ENCODE measurements at regions not wholly inside any gene's neighbourhood (a gene's known extent, or its start where the extent isn't known, plus 50 kb on each side); places are given as distances from the start of the nearest gene placed in this dataset.

DNA sequence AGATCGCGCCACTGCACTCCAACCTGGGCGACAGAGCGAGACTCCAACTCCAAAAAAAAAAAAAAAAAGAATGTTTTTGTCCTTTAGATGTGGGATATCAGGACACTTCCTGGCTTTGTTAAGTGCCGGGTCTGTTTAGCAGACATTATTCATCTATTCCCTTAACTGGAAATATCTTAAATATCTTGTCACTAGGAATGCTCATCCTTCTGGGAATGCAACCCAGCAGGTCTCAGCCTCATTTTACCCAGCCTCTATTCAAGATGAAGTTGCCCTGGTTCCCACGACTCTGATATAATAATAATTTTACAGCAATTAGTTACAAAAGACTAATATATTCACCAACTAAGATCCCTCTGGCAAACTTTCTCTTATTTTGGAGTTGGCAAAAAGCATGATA is 260.9 kb upstream of the SLITRK3 start:
- DNase-seq (ENCODE audit: low read depth), result no peak

DNA sequence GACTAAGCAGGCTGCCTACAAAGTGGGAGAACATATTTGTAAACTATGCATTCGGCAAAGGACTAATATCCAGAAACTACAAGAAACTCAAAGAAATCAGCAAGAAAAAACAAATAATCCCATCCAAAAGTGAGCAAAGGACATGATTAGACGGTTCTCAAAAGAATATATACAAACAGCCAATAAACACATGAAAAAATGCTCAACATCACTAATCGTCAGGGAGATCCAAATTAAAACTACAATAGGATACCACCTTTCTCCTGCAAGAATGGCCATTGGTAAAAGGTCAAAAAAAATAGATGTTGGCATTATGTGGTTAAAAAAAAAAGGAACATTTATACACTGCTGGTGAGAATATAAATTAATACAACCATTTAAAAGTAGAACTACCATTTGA is 259.6 kb upstream of the SLITRK3 start:
- DNase-seq (ENCODE audit: low read depth), result no peak

DNA sequence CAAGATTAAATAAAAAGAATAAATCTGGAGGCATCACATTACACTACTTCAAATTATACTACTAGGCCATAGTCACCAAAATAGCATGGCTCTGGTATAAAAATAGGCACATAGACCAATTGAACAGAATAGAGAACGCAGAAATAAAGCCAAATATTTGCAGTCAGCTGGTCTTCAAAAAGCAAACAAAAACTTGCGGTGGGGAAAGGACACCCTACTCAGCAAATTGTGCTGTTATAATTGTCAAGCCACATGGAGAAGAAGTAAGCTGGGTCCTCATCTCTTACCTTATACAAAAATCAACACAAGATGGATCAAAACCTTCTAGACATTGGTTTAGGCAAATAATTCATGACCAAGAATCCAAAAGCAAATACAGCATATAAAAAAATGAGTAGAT is 259.2 kb upstream of the SLITRK3 start:
- DNase-seq (ENCODE audit: low read depth), result no peak

DNA sequence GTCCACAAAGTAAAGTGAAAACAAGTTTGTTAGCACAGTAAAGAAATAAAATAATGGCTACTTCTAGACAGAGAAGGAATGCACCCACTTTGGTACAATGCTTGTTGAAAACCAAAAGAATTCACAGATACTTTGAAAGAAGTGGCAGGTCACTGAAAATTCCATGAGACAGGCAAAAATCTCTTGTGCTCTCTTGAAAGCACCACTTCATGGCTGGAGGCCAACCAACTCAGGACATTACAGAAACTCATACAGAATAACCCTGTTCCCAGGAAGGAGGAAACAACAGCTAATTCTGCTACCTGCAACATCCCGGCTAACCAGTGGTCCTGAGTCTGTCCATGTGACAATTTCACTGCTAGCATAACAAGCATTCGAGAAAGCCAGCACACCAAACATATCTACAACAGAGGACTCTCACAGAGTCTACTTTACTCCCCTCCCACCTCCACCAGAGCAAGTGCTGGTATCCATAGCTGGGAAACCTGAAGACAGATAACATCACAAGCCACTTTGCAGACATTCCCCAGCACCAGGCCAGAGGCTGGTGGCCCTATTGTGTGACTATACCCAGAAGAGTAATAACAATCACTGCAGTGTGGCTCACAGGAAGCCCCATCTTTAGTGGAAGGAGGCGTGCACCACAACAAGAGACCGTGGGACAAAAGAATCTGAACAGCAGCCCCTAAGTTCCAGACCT is 255.3 kb upstream of the SLITRK3 start:
- DNase-seq (ENCODE audit: low read depth), result no peak

DNA sequence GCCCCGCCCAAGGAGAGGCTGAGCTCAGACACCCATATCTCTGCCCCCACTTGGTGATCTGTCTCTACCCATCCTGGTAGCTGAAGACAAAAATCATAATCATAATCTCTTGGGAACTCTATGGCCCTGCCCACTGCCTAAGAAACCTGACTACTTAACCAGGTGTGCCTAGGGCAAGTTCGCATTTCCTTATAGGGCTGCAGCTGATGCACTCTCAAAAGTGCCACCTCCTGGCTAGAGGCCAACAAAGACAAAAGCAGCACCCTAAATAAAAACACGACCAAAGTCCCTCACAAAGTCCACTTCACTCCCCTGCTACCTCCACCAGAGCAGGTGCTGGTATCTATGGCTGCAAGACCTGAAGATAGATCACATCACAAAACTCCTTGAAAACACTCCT is 250.4 kb upstream of the SLITRK3 start:
- no peak for DNase-seq (ENCODE audit: low read depth)

DNA sequence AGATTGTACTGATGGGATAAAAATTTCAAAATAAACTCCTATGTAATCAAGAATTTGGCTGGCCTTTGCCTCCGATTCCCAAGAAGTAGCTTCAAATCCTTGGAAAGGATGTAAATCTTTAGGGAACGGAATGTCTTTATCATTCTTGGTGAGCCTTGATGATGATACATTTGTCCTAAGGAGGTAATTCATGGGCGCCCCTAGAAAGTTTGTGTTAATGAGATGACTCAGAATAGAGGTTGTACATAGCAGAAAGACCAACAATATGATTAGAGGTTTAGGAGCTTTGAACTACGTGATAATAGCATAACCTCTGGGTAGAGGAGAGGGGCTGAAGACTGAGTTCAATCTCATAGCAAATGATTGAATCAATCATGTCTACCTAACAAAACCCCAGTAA is 248.6 kb upstream of the SLITRK3 start:
- no peak for DNase-seq (ENCODE audit: low read depth)

DNA sequence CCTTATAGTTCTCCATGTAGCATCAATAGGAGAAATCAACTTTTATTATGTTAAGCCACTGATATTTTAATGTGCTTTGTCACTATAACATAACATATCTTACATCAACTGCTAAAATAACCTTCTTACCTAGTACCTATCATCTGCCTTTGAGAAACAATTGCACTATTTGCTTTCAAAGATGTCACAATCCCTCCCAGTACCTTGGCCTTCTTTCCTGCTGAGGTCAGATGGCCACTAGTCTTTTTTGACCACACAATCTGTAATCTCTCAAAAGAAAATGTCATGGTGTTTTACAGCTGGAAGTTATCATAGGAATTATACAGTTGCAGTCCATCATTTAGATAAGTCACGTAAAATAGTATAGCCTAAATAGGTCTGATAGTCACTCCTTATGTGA is 247.5 kb upstream of the SLITRK3 start:
- no peak for DNase-seq (ENCODE audit: low read depth)

DNA sequence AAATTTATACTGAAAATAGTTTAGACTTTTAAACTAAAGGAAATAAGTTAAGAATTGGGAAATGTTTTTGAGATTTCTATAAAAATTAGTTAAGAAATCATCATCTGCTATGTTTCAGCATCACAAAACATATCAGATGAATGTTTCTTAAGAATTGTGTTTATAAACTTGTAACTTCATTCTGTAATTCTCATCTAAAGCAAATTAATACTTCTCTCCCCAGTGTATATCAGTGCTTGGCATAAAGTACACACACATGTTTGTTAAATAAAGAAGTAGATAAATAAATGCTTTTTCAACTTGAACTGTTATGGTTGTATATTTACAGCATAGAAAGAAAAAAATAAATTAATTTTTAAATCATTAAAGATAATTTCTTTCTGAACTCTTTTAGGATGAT is 245.9 kb upstream of the SLITRK3 start:
- no peak for DNase-seq (ENCODE audit: low read depth)

DNA sequence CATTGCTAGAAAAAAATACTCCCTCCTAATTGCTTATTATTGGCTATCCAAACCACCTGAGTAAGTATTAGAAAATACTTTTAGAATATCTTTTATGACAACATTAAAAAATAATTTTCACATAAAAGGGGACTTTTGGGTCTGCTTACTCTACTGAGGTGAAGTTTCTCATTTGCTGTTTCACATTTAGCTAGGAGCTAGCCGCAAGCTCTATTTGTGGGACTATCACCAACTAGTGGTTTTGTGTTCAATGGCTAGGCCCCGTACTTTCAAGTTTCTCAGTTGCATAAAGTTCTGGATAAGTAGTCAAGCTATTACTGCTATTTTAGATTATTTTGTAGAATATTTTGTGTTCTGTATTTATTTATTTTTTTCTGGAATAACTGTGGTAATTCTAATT is 244.2 kb upstream of the SLITRK3 start:
- DNase-seq (ENCODE audit: low read depth), result no peak

DNA sequence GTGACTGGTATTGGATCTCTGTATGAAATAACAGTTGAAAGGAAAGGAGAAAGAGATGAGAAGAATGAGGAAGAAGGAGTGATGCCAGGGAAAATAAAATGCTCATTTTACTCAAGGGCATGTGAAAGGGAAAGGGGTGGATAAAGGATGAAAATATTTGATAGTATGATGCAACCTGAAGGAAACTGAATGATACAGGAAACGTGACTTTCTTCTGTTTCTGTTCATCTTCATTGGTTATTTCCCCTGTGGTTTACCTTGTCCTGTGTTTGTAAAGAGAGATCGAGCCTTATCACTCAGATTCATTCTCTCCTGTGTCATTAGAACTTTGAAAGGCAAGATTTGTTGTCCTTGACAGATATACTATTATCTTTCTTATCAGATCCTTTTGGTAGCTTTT is 243.6 kb upstream of the SLITRK3 start:
- DNase-seq (ENCODE audit: low read depth), result no peak

DNA sequence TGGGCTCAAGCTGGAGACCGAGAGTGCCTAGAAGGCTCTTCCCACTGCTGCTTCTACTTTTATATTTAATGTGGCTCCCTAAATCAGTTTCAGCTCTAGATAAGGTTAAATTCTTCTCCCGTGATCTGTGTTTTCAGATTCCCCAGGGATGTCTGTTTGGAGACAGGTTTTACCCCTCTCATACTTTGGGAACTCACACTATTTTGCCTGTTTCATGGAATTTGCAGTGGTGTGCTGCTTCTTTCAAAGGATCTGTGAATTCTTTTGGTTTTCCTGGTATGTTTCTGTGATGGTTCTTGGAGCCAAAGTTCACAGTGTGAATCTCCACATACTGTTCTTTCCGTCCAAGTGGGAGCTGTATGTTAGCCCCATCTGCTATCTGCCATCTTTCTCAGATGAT is 238.3 kb upstream of the SLITRK3 start:
- no peak for DNase-seq (ENCODE audit: low read depth)

DNA sequence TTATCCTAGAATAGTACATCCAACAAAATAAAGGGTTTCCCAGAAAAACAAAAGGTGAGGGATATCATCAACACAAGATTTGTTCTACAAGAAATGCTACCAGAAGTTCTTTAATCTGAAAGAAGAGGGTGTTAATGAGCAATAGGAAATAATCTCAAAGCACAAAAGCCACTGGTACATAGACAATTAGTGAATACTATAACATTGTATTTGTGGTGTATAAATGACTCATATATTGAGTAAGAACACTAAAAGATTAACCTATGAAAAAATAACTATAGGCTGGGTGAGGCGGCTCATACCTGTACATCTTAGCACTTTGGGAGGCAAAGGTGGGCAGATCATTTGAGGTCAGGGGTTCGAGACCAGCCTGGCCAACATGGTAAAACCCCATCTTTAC is 210.2 kb upstream of the SLITRK3 start:
- DNase-seq (ENCODE audit: low read depth), result no peak

DNA sequence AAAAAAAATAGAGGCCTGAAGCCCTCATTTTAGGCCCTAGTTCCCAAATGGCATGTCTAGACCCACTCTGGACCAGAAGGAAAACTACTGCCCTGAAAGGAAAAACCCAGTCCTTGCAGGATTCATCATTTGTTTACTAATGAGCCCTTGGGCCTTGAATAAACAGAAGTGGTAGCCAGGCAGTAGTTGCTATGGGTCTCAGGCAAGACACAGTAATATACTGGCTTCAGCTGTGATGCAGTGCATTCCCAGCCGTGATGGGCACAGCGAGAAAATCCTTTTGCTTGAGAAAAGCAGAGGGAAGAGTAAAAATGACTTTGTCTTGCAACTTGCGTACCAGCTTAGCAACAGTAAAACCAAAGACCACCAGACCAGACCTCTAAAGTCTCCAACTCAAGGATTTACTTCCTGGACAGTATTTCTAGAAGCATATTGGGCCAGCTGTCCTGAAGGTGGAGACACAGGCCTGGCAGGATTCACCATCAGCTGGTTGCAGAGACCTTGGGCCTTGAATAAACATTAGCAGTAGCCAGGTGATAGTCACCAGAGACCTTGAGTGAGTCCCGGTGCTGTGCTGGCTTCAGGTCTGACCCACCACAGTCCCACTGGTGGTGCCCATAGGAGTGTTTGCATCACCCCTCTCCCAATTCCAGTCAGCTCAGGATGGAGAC is 208.3 kb upstream of the SLITRK3 start:
- DNase-seq (ENCODE audit: low read depth), result no peak

DNA sequence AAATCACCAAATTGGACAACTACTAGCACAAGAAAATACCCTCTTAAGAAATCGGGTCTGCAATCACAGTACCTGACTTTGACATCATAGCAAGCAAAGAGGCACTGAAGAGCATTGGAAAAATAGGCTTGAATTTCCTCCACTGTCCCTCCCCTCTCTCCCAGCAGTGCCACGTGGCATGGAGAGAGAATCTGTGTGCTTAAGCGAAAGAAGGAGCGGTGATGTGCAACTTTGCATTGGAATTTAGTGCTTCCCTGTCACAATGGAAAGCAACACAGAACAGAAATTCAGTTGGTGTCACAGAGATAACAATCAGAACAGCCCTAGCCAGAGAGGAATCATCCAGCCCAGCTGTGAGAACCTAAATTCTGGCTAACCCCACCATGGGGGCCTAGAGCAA is 207.5 kb upstream of the SLITRK3 start:
- DNase-seq (ENCODE audit: low read depth), result no peak

DNA sequence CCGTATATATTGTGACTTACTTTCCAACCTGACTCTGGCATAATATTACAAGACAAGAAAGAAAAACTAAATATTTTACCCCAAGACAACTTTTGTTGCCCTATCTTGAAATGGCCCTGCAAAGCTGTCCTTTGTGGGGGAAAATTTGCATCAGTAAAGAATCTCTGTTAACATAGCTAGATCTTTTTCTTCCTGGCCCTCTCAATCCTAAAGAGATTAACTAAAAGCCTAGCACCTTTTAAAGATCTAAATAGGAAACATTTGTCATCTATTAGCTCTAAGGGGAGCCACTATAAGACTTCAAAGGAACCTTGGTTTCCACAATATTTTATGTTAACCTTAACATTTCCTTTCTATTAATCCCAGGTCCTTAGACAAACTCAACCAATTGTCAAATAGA is 199.0 kb upstream of the SLITRK3 start:
- DNase-seq (ENCODE audit: low read depth), result no peak

DNA sequence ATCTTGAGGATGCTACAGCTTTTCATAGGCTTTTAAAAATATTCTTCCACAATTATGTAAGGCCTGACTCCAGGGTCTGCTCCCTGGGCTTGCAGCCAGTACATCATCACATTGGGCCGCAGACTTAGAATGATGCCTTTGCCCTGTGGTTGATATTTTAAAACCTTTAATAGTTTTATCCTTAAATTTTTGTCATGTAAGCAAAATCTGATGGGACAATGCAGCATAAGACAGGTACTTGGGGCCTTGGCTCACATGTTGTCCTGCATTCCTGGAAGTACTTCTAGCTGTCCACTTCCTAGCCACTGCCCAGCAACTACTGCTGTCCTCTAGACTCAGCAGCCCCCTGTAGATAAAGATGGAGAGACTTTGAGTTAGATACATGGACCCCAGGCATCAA is 197.3 kb upstream of the SLITRK3 start:
- no peak for DNase-seq (ENCODE audit: low read depth)

DNA sequence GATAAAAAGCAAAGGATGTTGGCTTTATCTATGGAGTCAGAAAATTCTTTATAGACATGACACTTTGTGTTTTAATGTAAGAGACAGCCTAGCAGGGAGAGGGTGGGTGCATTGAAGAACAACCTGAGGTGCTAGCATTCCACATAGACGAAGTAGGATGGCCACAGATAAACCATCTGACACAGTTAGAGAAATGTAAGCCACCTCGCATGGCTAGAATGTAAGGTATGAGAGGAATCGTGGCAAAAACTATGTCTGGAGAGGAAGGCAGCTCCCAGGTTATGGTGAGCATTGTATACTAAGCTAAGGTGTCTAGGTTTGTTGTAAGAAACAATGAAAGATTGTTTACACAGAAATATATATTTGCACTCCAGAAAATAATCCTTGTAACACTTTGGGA is 194.0 kb upstream of the SLITRK3 start:
- DNase-seq (ENCODE audit: low read depth), result no peak

DNA sequence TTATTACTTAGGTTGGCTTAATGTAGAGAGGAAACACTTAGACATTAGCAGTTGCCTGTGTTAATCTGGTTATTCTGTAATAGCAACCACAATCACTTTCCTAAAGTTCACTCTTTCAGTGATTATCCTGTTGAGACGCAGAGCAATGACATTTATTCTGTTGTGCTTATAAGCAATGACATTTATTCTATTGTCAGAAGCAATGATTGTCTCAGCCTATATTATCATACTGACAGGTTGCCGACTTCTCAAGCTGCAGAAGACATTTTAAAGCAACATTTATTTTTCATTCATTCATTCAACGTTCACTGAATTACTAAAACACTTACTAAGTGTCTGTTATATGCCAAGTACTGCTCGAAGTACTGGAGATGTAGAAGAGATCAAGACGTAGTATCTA is 193.5 kb upstream of the SLITRK3 start:
- no peak for DNase-seq (ENCODE audit: low read depth)

DNA sequence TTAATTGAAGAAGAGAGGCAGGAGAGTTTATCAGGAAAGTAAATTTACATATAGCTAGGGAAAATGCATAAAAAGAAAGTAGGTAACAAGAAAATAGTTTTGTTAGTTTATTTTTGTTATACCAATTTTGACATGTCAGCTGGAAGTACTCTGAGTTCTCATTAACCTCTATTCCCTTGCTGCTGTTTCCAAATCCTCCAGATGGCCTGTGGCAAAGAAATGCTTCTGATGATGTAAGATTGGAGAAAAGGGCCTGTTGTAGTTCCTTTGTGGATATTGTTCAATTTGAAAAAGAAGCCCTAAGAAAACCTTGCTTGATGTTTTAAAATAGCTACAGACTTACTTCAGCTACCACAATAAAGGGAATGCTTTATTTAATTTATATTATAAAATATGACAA is 192.9 kb upstream of the SLITRK3 start:
- DNase-seq (ENCODE audit: low read depth), result no peak

DNA sequence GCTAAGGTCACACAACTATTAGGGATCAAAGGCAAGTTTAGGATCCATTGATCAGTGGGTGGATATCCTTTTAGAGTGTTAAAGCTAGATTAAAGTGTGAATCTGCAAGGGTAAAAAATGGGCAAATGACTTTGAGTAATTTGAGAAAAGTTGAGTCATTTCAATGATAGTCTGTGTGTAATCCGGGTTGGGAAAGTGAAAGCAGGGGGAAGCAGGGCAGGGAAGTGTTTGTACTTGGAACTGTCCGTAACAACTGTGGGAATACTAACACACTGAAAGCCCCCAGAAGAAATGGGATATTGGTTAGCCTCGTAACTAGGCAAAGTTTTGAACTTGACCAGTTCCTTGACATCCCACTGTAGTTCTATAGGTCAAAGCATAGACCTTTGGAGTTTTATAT is 187.2 kb upstream of the SLITRK3 start:
- DNase-seq (ENCODE audit: low read depth), result no peak

DNA sequence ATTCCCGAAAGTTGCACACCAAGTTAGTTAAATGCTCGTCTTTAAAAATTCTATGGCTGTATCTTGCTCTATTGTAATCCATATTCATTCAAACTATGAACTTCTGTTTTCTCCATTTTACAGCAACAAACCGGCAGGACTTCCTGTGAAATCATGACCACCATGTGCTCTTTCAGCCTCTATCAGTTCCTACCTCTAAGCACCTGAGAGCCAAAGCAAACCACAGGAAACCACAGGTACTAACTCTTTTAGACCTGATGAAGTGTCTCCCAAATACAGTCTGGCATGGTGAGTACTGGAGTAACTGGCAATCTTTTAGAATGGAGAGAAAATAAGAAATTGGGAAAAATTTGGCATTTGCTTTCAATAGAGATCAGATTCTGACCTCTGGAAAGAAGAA is 186.5 kb upstream of the SLITRK3 start:
- no peak for DNase-seq (ENCODE audit: low read depth)

DNA sequence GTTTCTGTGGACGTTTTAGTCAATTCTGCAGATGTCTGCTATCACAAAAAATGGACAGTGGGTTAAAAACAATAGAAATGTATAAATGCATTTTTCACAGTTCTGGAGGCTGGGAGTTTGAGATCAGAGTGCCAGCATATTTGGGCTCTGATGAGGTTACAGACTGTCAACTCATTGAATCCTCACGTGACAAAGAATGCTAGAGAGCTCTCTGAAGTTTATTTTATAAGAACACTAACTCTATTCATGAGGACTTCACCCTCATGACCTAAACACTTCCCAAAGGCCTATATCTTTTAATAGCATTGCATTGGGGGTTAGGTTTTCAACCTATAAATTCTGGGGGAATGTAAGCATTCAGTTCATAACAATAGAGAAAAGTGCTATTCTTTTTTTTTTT is 182.6 kb upstream of the SLITRK3 start:
- DNase-seq (ENCODE audit: low read depth), result no peak

DNA sequence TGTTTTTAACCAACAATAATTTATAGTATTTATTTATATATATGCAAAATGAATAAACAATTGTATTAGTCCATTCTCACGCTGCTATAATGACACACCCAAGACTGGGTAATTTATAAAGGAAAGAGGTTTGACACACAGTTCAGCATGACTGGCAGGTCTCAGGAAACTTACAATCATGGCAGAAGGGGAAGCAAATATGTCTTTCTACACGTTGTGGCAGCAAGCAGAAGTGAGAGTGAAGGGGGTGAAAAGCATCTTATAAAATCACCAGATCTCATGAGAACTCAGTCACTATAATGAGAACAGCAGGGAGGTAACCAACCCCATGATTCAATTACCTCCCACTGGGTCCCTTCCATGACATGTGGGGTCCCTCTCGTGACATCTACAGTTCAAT is 162.8 kb upstream of the SLITRK3 start:
- no peak for DNase-seq (ENCODE audit: low read depth)

DNA sequence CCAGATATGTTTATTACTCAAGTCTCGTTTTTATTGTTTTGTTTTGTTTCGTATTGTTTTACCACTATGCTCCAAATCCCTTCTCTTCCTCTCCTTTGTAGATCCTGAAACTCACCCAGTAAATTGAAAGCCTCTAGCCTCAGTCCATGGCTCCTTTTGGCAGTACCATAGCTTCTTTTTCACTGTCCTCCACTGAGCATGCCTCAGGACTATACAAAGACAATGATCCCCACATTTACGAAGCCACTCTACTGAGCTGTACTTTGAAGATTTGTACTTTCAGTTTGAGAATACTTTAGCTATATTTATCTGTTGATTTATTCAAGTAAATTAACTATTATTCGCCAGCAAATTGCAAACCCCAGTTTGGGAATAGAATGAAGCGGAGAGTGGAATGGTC is 159.1 kb upstream of the SLITRK3 start:
- no peak for DNase-seq (ENCODE audit: low read depth)
